HepG2 (cell line): ENCODE measurements at regions not wholly inside any gene's neighbourhood (a gene's known extent, or its start where the extent isn't known, plus 50 kb on each side); places are given as distances from the start of the nearest gene placed in this dataset.

Source experiments
- ATAC-seq: fragments of 200-7000 bp; cut with Tn5 transposase; 3 replicates; pipeline ENCODE4 v1.9.1; 2020; ENCODE audit warnings: mild to moderate bottlenecking, moderate library complexity
- BruUV-seq: library from RNA; stranded (reverse); fragments of 400-500 nt; replicated peaks from 2 replicates; lab custom pipeline; 2021; lab: Mats Ljungman, UMichigan
- CTCF ChIA-PET: fragments of 300-600 bp; formaldehyde crosslinking; extraction: SDS; loops from one replicate; lab custom pipeline; 2021; ENCODE audit warnings: low total read pairs, inconsistent platforms, low intra/inter-chr PET ratio; lab: Yijun Ruan, JAX
- POLR2A ChIA-PET: fragments of 350-600 bp; sonication (Branson Sonifier 250); formaldehyde crosslinking; loops from one replicate; lab custom pipeline; 2020; ENCODE audit warnings: antibody characterized with exemption, inconsistent platforms; lab: Yijun Ruan, JAX
- DNase-seq: peaks from one replicate; pipeline ENCODE4 v3.0.0-alpha.2; 2015; ENCODE audit warnings: low spot score
- FAIRE-seq: peaks from 3 replicates; lab custom pipeline; 2011; peaks lifted over from hg19 to GRCh38; lab: Jason Lieb, UNC
- H2AFZ ChIP-seq: one replicate; pipeline ENCODE4 v1.6.1; 2011; ENCODE audit warnings: low read length, inconsistent platforms
- H3K27ac ChIP-seq: fragments of 300-600 bp; 3 replicates; pipeline ENCODE4 v1.8.0; 2011; ENCODE audit warnings: mixed run types, mild to moderate bottlenecking, mixed read lengths, low read length, inconsistent platforms; ENCODE audit not compliant: insufficient read depth; ENCODE audit errors: extremely low read length
- H3K27me3 ChIP-seq, 2 experiments: fragments of 200-600 bp in 1 of 2; 2 replicates in 1 of 2; 3 replicates in 1 of 2; pipeline versions ENCODE4 v1.6.0 to v1.8.0; 2011; ENCODE audit warnings: low read length in 2 of 2, mild to moderate bottlenecking in 2 of 2, moderate library complexity in 2 of 2, inconsistent platforms in 1 of 2; ENCODE audit not compliant: insufficient read depth in 2 of 2, control insufficient read depth in 1 of 2
- H3K36me3 ChIP-seq, 2 experiments: fragments of 200-600 bp in 1 of 2; replicated peaks in 1 of 2; 2 replicates in 1 of 2; 3 replicates in 1 of 2; pipeline versions ENCODE4 v1.5.1 to v1.8.0; 2011; ENCODE audit warnings: low read length in 2 of 2, inconsistent platforms in 1 of 2; ENCODE audit not compliant: insufficient read depth in 2 of 2, control insufficient read depth in 1 of 2
- H3K4me1 ChIP-seq: 2 replicates; pipeline ENCODE4 v1.5.1; 2012; ENCODE audit warnings: low read length, inconsistent platforms; ENCODE audit not compliant: insufficient read depth
- H3K4me2 ChIP-seq: 2 replicates; pipeline ENCODE4 v1.6.0; 2011; ENCODE audit warnings: low read depth, low read length, inconsistent platforms
- H3K4me3 ChIP-seq, 3 experiments: fragments of 200-600 bp in 1 of 3; sonication (generic), shearing (Covaris generic) in 1 of 3; replicated peaks in 1 of 3; 2 replicates each; pipeline ENCODE4 v1.5.1; 2011 to 2016; ENCODE audit warnings: low read length in 3 of 3, inconsistent platforms in 2 of 3, low read depth in 2 of 3, mild to moderate bottlenecking in 2 of 3, control low read depth in 1 of 3, mixed read lengths in 1 of 3; ENCODE audit not compliant: insufficient read depth in 1 of 3
- H3K79me2 ChIP-seq: one replicate; pipeline ENCODE4 v1.6.1; 2011; ENCODE audit warnings: low read length, inconsistent platforms; ENCODE audit not compliant: insufficient read depth
- H3K9ac ChIP-seq: 2 replicates; pipeline ENCODE4 v1.6.0; 2011; ENCODE audit warnings: mild to moderate bottlenecking, low read depth, low read length, inconsistent platforms; ENCODE audit not compliant: insufficient read depth
- H3K9me3 ChIP-seq: 2 replicates; pipeline ENCODE4 v1.5.1; 2012; ENCODE audit warnings: mild to moderate bottlenecking, low read length
- H4K20me1 ChIP-seq: 2 replicates; pipeline ENCODE4 v1.6.0; 2011; ENCODE audit warnings: inconsistent platforms, mild to moderate bottlenecking, low read length, moderate library complexity; ENCODE audit not compliant: insufficient read depth
- BCLAF1 ChIP-seq: fragments of 450-650 bp; IDR thresholded peaks from 2 replicates; pipeline ENCODE4 v1.6.1; 2017; ENCODE audit warnings: mild to moderate bottlenecking
- CBX1 ChIP-seq: IDR thresholded peaks from one replicate; pipeline ENCODE4 v1.6.1; 2016; ENCODE audit warnings: antibody characterized with exemption, low read depth
- GATAD2A ChIP-seq: IDR thresholded peaks from 2 replicates; pipeline ENCODE4 v1.6.1; 2016
- HOXD1 ChIP-seq: sonication (generic); formaldehyde crosslinking; IDR thresholded peaks from 2 replicates; pipeline ENCODE4 v1.5.0; 2020; ENCODE audit warnings: missing genetic modification reagents
- KLF16 ChIP-seq, 2 experiments: sonication (generic) in 1 of 2; formaldehyde crosslinking in 1 of 2; IDR thresholded peaks; 2 replicates each; pipeline versions ENCODE4 v1.6.1 to v1.8.0; 2016 to 2023; ENCODE audit warnings: missing genetic modification reagents in 2 of 2, missing compliant biosample characterization in 1 of 2
- RFXANK ChIP-seq: IDR thresholded peaks from 2 replicates; pipeline ENCODE4 v1.6.1; 2016
- SAFB2 ChIP-seq: sonication (generic); formaldehyde crosslinking; IDR thresholded peaks from 2 replicates; pipeline ENCODE4 v1.5.1; 2020; ENCODE audit warnings: missing genetic modification reagents, low read depth, mild to moderate bottlenecking, borderline replicate concordance
- SOX6 ChIP-seq, 2 experiments: fragments of 450-650 bp in 1 of 2; sonication (generic) in 1 of 2; formaldehyde crosslinking in 1 of 2; IDR thresholded peaks; 2 replicates each; pipeline versions ENCODE4 v1.4.0 to v1.6.1; 2017 to 2020; ENCODE audit warnings: antibody characterized with exemption in 1 of 2, mild to moderate bottlenecking in 1 of 2, missing genetic modification reagents in 1 of 2
- THAP9 ChIP-seq: sonication (generic); formaldehyde crosslinking; IDR thresholded peaks from 2 replicates; pipeline ENCODE4; 2020; ENCODE audit warnings: missing genetic modification reagents, mild to moderate bottlenecking, borderline replicate concordance
- ZNF567 ChIP-seq: sonication (generic); formaldehyde crosslinking; IDR thresholded peaks from 2 replicates; pipeline ENCODE4 v1.8.1; 2023; ENCODE audit warnings: mild to moderate bottlenecking, missing genetic modification reagents, borderline replicate concordance
- ZNF678 ChIP-seq: sonication (generic); formaldehyde crosslinking; IDR thresholded peaks from 2 replicates; pipeline ENCODE4 v1.4.0; 2020; ENCODE audit warnings: mild to moderate bottlenecking, missing genetic modification reagents
- WGBS: methylation state at CpG from one replicate; pipeline ENCODE4 v1.1.6; 2017; ENCODE audit warnings: low lambda C conversion rate; 5-methylcytosine and 5-hydroxymethylcytosine counted together
- in situ Hi-C: cut with HindIII; loops from 2 replicates; pipeline ENCODE4 v1.10.0; 2017; ENCODE audit warnings: low pct_unique_long_range_greater_than_20kb; ENCODE audit not compliant: extremely low pct_ligation_motif_present
- intact Hi-C: fragments of 100-400 bp; cut with micrococcal nuclease; formaldehyde crosslinking; loops from one replicate; pipeline ENCODE4 v1.10.0; 2022; ENCODE audit not compliant: unreplicated experiment

- no peaks in the 10 kb centered on the region for H4K20me1 ChIP-seq
- H3K9ac ChIP-seq, result no peak overlapping the region
- FAIRE-seq, result no peak
- no peak for ATAC-seq
- ChIA-PET CTCF (no interaction called here), POLR2A (no interaction called here)
- H2AFZ ChIP-seq, result no peak overlapping the region
- in situ Hi-C loops, result no loop called here
- H3K4me1 ChIP-seq, result no peaks in the 10 kb centered on the region
- H3K27me3 ChIP-seq, result no peaks in the 10 kb centered on the region
- TF ChIP-seq CBX1, result no peak
- no peak for TF ChIP-seq BCLAF1
- intact Hi-C loops, result no loop called here
- no TSS peak for BruUV-seq
- H3K4me3 ChIP-seq, result no peak overlapping the region
- no peaks in the 10 kb centered on the region for H3K36me3 ChIP-seq
- no peaks in the 10 kb centered on the region for H3K9me3 ChIP-seq
- no peak overlapping the region for H3K4me2 ChIP-seq
- 37% methylated on average over 1 of the region's 1 CpG for WGBS
- no peaks in the 10 kb centered on the region for H3K79me2 ChIP-seq
- no peak for DNase-seq
- no peak overlapping the region for H3K27ac ChIP-seq
These were observed 423.4 kb upstream of the CHORDC1 start for GRCh38 chr11:90646266-90646665.

- Histone ChIP-seq H3K4me2 (no peak overlapping the region), H3K4me3 (no peak overlapping the region), H3K9me3 (no peaks in the 10 kb centered on the region), H4K20me1 (no peaks in the 10 kb centered on the region), H3K27me3 (no peaks in the 10 kb centered on the region), H3K79me2 (no peaks in the 10 kb centered on the region), H3K27ac (no peak overlapping the region), H3K4me1 (peaks cover 10% of the 10 kb centered on the region; the same call in 1 of the 2 replicates), H2AFZ (no peak overlapping the region), H3K9ac (no peak overlapping the region), H3K36me3 (no peaks in the 10 kb centered on the region)
- ChIA-PET CTCF (no interaction called here), POLR2A (no interaction called here)
- ATAC-seq (no peak), FAIRE-seq (no peak), DNase-seq (no peak)
- in situ Hi-C loops (loop anchor here (10.0 kb wide), 1 partner anchor 65 kb away; no protein-coding TSS in a partner anchor), intact Hi-C loops (loop anchor here (10.0 kb wide), 1 partner anchor 605 kb away; no protein-coding TSS in a partner anchor)
- WGBS, result 5% methylated on average over 1 of the region's 1 CpG
- BruUV-seq, result no TSS peak
- TF ChIP-seq RFXANK (no peak), GATAD2A (CRISPR knock-in tag) (no peak), ZNF678 (CRISPR knock-in tag) (no peak), ZNF567 (CRISPR knock-in tag) (no peak), SOX6 (IDR thresholded peaks at IDR 0.05) (no peak), SOX6 (CRISPR knock-in tag; IDR thresholded peaks at IDR 0.05) (no peak), SAFB2 (CRISPR knock-in tag) (no peak), KLF16 (CRISPR knock-in tag; IDR thresholded peaks at IDR 0.05) (no peak), THAP9 (CRISPR knock-in tag) (no peak), HOXD1 (CRISPR knock-in tag) (no peak)
These were observed 416.7 kb upstream of the CHORDC1 start for GRCh38 chr11:90639461-90639993.
